ENCODE measurements at regions not wholly inside any gene's neighbourhood (a gene's known extent, or its start where the extent isn't known, plus 50 kb on each side); places are given as distances from the start of the nearest gene placed in this dataset.

GRCh38 chr16:80489173-80489572 lies 51.6 kb upstream of the DYNLRB2 start:
- no peak overlapping the region for H3K27ac ChIP-seq
- TF ChIP-seq CTCF (conservative IDR thresholded peaks at IDR 0.05) = no peak
- TF ChIP-seq ZFX (IDR thresholded peaks at IDR 0.05) = no peak

GRCh38 chr16:80488167-80488566 lies 52.6 kb upstream of the DYNLRB2 start:
- TF ChIP-seq CTCF (conservative IDR thresholded peaks at IDR 0.05) (no peak), ZFX (IDR thresholded peaks at IDR 0.05) (no peak)
- no peak overlapping the region for H3K27ac ChIP-seq

- H3K27ac ChIP-seq = no peak overlapping the region
- TF ChIP-seq ZFX (IDR thresholded peaks at IDR 0.05) (no peak), CTCF (conservative IDR thresholded peaks at IDR 0.05) (no peak)
Observed at GRCh38 chr16:80480664-80481063, 60.1 kb upstream of the DYNLRB2 start.

- no peak for TF ChIP-seq ZFX (IDR thresholded peaks at IDR 0.05)
- no peak overlapping the region for H3K27ac ChIP-seq
Observed at GRCh38 chr16:80477838-80478237, 63.0 kb upstream of the DYNLRB2 start.

GRCh38 chr16:80468029-80468428 lies 72.8 kb upstream of the DYNLRB2 start:
- TF ChIP-seq ZFX (IDR thresholded peaks at IDR 0.05) = no peak
- no peak for TF ChIP-seq CTCF (conservative IDR thresholded peaks at IDR 0.05)

GRCh38 chr16:80466024-80466987 lies 74.5 kb upstream of the DYNLRB2 start:
- H3K27ac ChIP-seq = no peak overlapping the region
- TF ChIP-seq CTCF (conservative IDR thresholded peaks at IDR 0.05) (peak; percentile 91), ZFX (IDR thresholded peaks at IDR 0.05) (no peak)

More at GRCh38 chr16:80468029-80468428, 72.8 kb upstream of the DYNLRB2 start:
- H3K27ac ChIP-seq = no peak overlapping the region

- TF ChIP-seq CTCF (conservative IDR thresholded peaks at IDR 0.05) (no peak), ZFX (IDR thresholded peaks at IDR 0.05) (no peak)
- no peak overlapping the region for H3K27ac ChIP-seq
Observed at GRCh38 chr16:80463751-80464495, 76.9 kb upstream of the DYNLRB2 start.

Data from C4-2B (cell line).